Body of pancreas (tissue), 4 donors: ENCODE measurements at regions not wholly inside any gene's neighbourhood (a gene's known extent, or its start where the extent isn't known, plus 50 kb on each side); places are given as distances from the start of the nearest gene placed in this dataset.

Source experiments
- ATAC-seq: fragments of 150-250 bp; one replicate; pipeline ENCODE4 v1.9.1; 2016
- DNase-seq, 4 donors: peaks; one replicate each; pipeline ENCODE4 v3.0.0-alpha.2; 2019
- H3K27ac ChIP-seq, 4 donors: fragments of 200-600 bp; sonication (generic); 1 replicate in 3 of 4; 2 replicates in 1 of 4; pipeline versions ENCODE4 v1.5.1 to v1.6.1; 2016 to 2019; ENCODE audit warnings: mild to moderate bottlenecking in 1 of 4, mixed read lengths in 1 of 4, moderate library complexity in 1 of 4
- H3K27me3 ChIP-seq, 2 donors: fragments of 200-600 bp; sonication (generic); one replicate each; pipeline ENCODE4 v1.6.0; 2016; ENCODE audit warnings: mild to moderate bottlenecking in 1 of 2
- H3K36me3 ChIP-seq, 2 donors: fragments of 200-600 bp; sonication (generic); replicated peaks in 1 of 2; 2 replicates each; pipeline ENCODE4 v1.5.1; 2016; ENCODE audit warnings: low read depth in 2 of 2; ENCODE audit not compliant: insufficient read depth in 1 of 2
- H3K4me1 ChIP-seq: fragments of 200-600 bp; sonication (generic); one replicate; pipeline ENCODE4 v1.6.0; 2016
- H3K4me3 ChIP-seq, 2 donors: fragments of 200-600 bp; sonication (generic); 1 replicate in 1 of 2; 2 replicates in 1 of 2; pipeline ENCODE4 v1.5.1; 2016 to 2019
- H3K9me3 ChIP-seq, 3 donors: fragments of 200-600 bp; sonication (generic); 1 replicate in 2 of 3; 2 replicates in 1 of 3; pipeline ENCODE4 v1.5.1; 2016
- CTCF ChIP-seq, 7 experiments: fragments of 450-650 bp in 4 of 7; fragments of 200-600 bp in 3 of 7; sonication (generic) in 3 of 7; IDR thresholded peaks; one replicate each; pipeline ENCODE4 v1.5.1; 2016 to 2019; ENCODE audit warnings: antibody characterized with exemption in 7 of 7
- POLR2A ChIP-seq, 3 donors: fragments of 450-650 bp; IDR thresholded peaks; one replicate each; pipeline ENCODE4 v1.6.1; 2016; ENCODE audit warnings: antibody characterized with exemption in 3 of 3, mild to moderate bottlenecking in 2 of 3
- WGBS, 2 donors: methylation state at CpG; one replicate each; pipeline ENCODE4 v1.1.5; 2017; 5-methylcytosine and 5-hydroxymethylcytosine counted together
- intact Hi-C: fragments of 100-400 bp; cut with DNase I; formaldehyde crosslinking; loops from one replicate; pipeline ENCODE4 v1.15.1; 2023

DNA sequence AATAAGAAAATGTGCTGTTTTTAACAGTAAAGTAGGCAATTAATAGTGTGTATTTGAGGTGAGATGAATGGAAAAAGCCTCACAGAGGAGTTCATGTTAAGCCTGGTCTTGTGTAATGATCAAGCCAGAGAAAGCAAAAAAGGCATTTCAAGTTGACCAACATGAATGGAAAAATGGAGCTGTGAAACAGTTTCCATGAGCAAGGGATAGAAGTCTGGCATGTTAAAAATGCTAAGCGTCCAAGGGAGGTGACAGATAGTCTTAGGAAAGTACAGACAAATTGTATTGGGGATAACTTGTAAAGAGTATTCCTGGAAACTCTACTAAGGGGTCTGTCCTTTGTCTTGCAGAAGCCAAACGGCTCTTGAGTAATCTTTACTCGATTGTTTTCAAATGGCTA, 506.8 kb upstream of the ATXN8OS start:
- DNase-seq, result no peak
- H3K9me3 ChIP-seq, result no peaks in the 10 kb centered on the region
- no peaks in the 10 kb centered on the region for H3K36me3 ChIP-seq
- no peaks in the 10 kb centered on the region for H3K27me3 ChIP-seq
- no peak for ATAC-seq
- H3K4me1 ChIP-seq, result no peaks in the 10 kb centered on the region
- WGBS, 2 donors, result 54 to 66% methylated on average over 3 of the region's 3 CpGs
- intact Hi-C loops, result no loop called here
- H3K27ac ChIP-seq, result no peak overlapping the region
- no peak overlapping the region for H3K4me3 ChIP-seq
- TF ChIP-seq POLR2A (IDR thresholded peaks at IDR 0.05), result no peak
- no peak for TF ChIP-seq CTCF (IDR thresholded peaks at IDR 0.05)

GRCh38 chr13:69597088-69597487, 510.5 kb upstream of the ATXN8OS start:
- WGBS, 2 donors, result 64 to 85% methylated on average over 5 of the region's 5 CpGs
- intact Hi-C loops, result no loop called here
- H3K9me3 ChIP-seq, result no peaks in the 10 kb centered on the region
- ATAC-seq (no peak), DNase-seq (no peak)
- no peak overlapping the region for H3K27ac ChIP-seq
- no peak overlapping the region for H3K4me3 ChIP-seq
- TF ChIP-seq CTCF (IDR thresholded peaks at IDR 0.05) (no peak), POLR2A (IDR thresholded peaks at IDR 0.05) (no peak)
- peaks cover 7% of the 10 kb centered on the region for H3K4me1 ChIP-seq
- no peaks in the 10 kb centered on the region for H3K27me3 ChIP-seq
- H3K36me3 ChIP-seq, result no peaks in the 10 kb centered on the region

GRCh38 chr13:69595181-69595580, 512.4 kb upstream of the ATXN8OS start:
- Histone ChIP-seq H3K4me3 (no peak overlapping the region), H3K4me1 (peaks cover 7% of the 10 kb centered on the region), H3K36me3 (no peaks in the 10 kb centered on the region), H3K27ac (no peak overlapping the region), H3K27me3 (no peaks in the 10 kb centered on the region), H3K9me3 (no peaks in the 10 kb centered on the region)
- ATAC-seq (peak; percentile 56), DNase-seq (no peak)
- 3 to 17% methylated on average over 1 of the region's 1 CpG for WGBS, 2 donors
- TF ChIP-seq CTCF (IDR thresholded peaks at IDR 0.05), result no peak
- no peak for TF ChIP-seq POLR2A (IDR thresholded peaks at IDR 0.05)
- intact Hi-C loops, result no loop called here

- WGBS, 2 donors, result 29 to 35% methylated on average over 2 of the region's 2 CpGs
- DNase-seq, result no peak
- no peaks in the 10 kb centered on the region for H3K9me3 ChIP-seq
- no peak overlapping the region for H3K27ac ChIP-seq
- no peak for ATAC-seq
- H3K36me3 ChIP-seq, result no peaks in the 10 kb centered on the region
- H3K4me1 ChIP-seq, result peaks cover 7% of the 10 kb centered on the region
- no peaks in the 10 kb centered on the region for H3K27me3 ChIP-seq
- intact Hi-C loops, result no loop called here
- no peak overlapping the region for H3K4me3 ChIP-seq
- TF ChIP-seq CTCF (IDR thresholded peaks at IDR 0.05), result no peak
Measured at GRCh38 chr13:69591437-69591836, 516.2 kb upstream of the ATXN8OS start.

GRCh38 chr13:69589531-69590235, 517.9 kb upstream of the ATXN8OS start:
- H3K4me3 ChIP-seq, result no peak overlapping the region
- WGBS, 2 donors, result 89 to 90% methylated on average over 5 of the region's 5 CpGs
- ATAC-seq (no peak), DNase-seq (no peak)
- H3K27ac ChIP-seq, result no peak overlapping the region
- intact Hi-C loops, result no loop called here
- H3K9me3 ChIP-seq, result no peaks in the 10 kb centered on the region
- TF ChIP-seq CTCF (IDR thresholded peaks at IDR 0.05), result no peak
- TF ChIP-seq POLR2A (IDR thresholded peaks at IDR 0.05), result no peak
- H3K36me3 ChIP-seq, result no peaks in the 10 kb centered on the region
- no peaks in the 10 kb centered on the region for H3K27me3 ChIP-seq
- H3K4me1 ChIP-seq, result peaks cover under 1% of the 10 kb centered on the region
